ENCODE measurements at regions not wholly inside any gene's neighbourhood (a gene's known extent, or its start where the extent isn't known, plus 50 kb on each side); places are given as distances from the start of the nearest gene placed in this dataset.
"Not testable (repeated sequence)": the region's sequence is repeated elsewhere in the genome, so short reads cannot be mapped to it uniquely, and the experiment has no call there.

- DNase-seq: not testable (repeated sequence)
These were observed 395.6 kb upstream of the MGMT start for GRCh38 chr10:129071411-129071810.

GRCh38 chr10:129074939-129075338 is 392.1 kb upstream of the MGMT start:
- DNase-seq: no peak

- DNase-seq: no peak
These were observed 391.5 kb upstream of the MGMT start for GRCh38 chr10:129075508-129075907.

GRCh38 chr10:129075927-129076326 is 391.1 kb upstream of the MGMT start:
- no peak for DNase-seq

GRCh38 chr10:129078346-129078745 is 388.7 kb upstream of the MGMT start:
- DNase-seq: no peak

- DNase-seq: no peak
These were observed 388.3 kb upstream of the MGMT start for GRCh38 chr10:129078746-129079145.

GRCh38 chr10:129079705-129080104 is 387.3 kb upstream of the MGMT start:
- DNase-seq: no peak

- DNase-seq: no peak
These were observed 381.2 kb upstream of the MGMT start for GRCh38 chr10:129085811-129086210.

GRCh38 chr10:129089341-129089740 is 377.7 kb upstream of the MGMT start:
- no peak for DNase-seq

GRCh38 chr10:129090165-129090564 is 376.9 kb upstream of the MGMT start:
- DNase-seq: no peak

GRCh38 chr10:129090618-129091366 is 376.2 kb upstream of the MGMT start:
- peak; percentile 35 for DNase-seq

- no peak for DNase-seq
These were observed 373.4 kb upstream of the MGMT start for GRCh38 chr10:129093641-129094040.

- peak; percentile 41 for DNase-seq
These were observed 372.8 kb upstream of the MGMT start for GRCh38 chr10:129094233-129094632.

GRCh38 chr10:129094861-129095260 is 372.2 kb upstream of the MGMT start:
- DNase-seq: no peak

- DNase-seq: no peak
These were observed 371.4 kb upstream of the MGMT start for GRCh38 chr10:129095680-129096064.

GRCh38 chr10:129096065-129096984 is 370.7 kb upstream of the MGMT start:
- no peak for DNase-seq

GRCh38 chr10:129097776-129098330 is 369.2 kb upstream of the MGMT start:
- no peak for DNase-seq

GRCh38 chr10:129098517-129098916 is 368.5 kb upstream of the MGMT start:
- DNase-seq: no peak

GRCh38 chr10:129099486-129099885 is 367.6 kb upstream of the MGMT start:
- no peak for DNase-seq

GRCh38 chr10:129099992-129100391 is 367.0 kb upstream of the MGMT start:
- DNase-seq: no peak

GRCh38 chr10:129101232-129101980 is 365.6 kb upstream of the MGMT start:
- peak; percentile 56 for DNase-seq

- no peak for DNase-seq
These were observed 363.9 kb upstream of the MGMT start for GRCh38 chr10:129102906-129103693.
